ENCODE measurements at regions not wholly inside any gene's neighbourhood (a gene's known extent, or its start where the extent isn't known, plus 50 kb on each side); places are given as distances from the start of the nearest gene placed in this dataset.
"Not testable (repeated sequence)": the region's sequence is repeated elsewhere in the genome, so short reads cannot be mapped to it uniquely, and the experiment has no call there.

- no peak for DNase-seq (ENCODE audit: low read depth)
Measured at GRCh38 chr10:81251457-81252115, 623.4 kb upstream of the NRG3 start.

- DNase-seq (ENCODE audit: low read depth) = not testable (repeated sequence)
Measured at GRCh38 chr10:81264991-81265390, 610.0 kb upstream of the NRG3 start.

DNA sequence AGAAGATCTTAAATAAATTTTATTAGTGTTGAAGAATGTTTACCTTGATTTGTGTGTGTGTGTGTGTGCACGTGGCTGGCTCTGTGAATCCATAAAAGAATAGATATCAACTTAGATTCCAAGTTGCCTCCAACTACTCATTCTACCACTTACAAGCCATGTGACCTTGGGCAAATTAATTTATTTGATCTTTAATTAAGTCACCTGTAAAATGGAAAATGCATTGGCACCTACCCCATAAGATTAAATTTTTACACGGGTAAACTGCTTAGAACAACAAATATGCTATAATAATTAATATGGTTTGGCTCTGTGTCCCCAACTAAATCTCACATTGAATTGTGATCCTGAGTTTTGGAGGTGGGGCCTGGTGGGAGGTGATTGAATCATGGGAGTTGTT lies 604.9 kb upstream of the NRG3 start:
- DNase-seq (ENCODE audit: low read depth) = no peak

DNA sequence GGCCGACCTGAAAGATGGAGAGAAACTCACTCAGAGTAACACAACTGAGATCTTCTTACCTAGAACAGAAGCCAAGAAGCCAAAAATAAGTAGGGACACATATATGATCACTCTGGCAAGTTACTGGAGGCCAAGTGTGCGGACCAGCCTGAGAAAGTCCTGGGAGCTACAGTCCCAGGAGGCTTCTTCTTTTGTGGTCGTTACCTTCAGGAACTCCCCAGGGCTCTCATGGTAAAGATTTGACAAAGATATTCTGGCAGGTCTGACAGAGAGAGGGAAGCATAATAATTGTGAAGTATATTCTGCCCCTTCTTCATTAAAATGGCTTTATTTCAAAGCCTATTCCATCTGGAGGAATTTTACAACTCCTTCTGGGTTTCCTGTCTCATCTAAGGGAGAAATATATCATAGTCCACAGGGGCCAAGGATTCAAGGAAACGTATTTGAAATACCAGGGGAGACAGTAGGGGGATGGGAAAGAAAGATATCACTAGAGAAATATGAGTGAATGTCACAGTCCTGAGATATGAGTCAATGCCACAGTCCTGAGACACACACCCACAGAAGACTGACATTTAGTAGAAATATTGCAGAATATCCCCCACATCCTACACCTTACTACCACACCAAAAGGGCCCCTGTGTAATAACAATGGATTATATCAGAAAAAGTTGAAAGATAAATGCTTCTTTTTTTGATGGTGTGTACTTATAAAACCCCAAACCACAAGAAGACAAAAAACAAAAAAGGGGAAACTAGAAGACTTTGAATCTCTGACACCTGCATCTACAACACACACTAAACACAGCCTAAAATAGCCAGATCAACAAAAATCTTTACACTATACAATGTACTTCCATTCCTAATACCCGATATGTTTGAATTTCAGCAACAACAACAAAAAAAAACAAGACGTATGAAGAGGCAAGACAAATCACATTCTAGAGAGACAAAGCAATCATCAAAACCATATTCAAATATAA lies 594.2 kb upstream of the NRG3 start:
- DNase-seq (ENCODE audit: low read depth) = no peak

GRCh38 chr10:81288544-81288943 lies 586.5 kb upstream of the NRG3 start:
- DNase-seq (ENCODE audit: low read depth) = no peak

GRCh38 chr10:81297292-81297691 lies 577.7 kb upstream of the NRG3 start:
- no peak for DNase-seq (ENCODE audit: low read depth)

GRCh38 chr10:81303656-81304055 lies 571.3 kb upstream of the NRG3 start:
- DNase-seq (ENCODE audit: low read depth) = no peak

DNA sequence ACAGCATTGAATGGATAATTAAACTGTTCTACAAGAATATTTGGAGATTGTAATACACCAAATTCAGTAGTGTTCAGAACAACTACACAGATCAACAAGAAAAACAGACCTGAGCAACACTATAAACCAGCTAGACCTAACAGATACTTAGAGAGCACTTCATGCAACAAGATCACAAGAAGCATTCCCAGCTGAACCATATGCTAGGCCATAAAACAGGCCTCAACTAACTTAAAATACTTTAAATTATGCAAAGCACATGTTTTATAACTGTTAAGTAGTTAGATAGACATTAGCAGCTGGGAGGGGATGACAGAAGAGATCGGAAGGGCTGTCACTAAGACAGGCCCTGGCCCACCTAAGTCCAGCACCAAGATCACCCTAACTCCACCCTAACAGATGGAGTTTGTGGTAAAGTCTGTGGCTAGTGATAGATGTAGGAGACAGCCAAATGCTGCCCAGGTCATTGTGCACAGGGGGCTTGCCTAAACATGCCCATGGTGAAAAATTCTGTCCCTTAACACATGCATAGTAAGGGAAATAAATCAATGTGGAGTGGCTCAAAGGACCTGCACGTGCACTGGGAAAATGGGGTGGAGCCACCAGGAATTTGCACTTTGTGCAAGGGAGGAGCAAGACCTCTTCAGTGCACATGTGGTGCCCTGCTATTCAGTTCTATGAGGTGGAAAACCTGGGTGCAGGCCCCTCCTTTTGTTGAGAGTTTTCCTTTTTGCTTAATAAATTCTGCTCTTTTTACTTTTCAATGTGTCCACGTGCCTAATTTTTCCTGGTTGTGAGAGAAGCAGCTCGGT lies 567.8 kb upstream of the NRG3 start:
- no peak for DNase-seq (ENCODE audit: low read depth)

- DNase-seq (ENCODE audit: low read depth) = no peak
Measured at GRCh38 chr10:81309041-81309552, 565.9 kb upstream of the NRG3 start.

DNA sequence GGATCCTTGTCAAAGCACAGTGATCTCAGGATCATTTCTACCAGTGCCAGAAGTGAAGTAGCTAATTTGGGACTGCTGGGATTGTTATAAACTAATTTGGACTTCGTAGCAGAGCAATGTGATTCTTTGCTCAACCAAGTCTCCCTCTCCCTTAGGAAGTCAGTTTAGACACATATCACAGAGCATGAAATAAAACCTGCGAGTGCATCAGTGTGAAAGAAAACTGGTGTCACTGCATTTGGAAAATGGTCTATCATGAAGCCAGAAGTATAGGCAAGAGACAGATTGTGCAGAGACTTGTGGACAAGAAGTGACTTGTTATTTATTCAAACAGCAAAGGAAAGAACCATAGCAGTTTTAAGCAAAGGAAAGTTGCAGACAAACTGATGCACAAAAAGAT lies 560.5 kb upstream of the NRG3 start:
- DNase-seq (ENCODE audit: low read depth) = no peak

DNA sequence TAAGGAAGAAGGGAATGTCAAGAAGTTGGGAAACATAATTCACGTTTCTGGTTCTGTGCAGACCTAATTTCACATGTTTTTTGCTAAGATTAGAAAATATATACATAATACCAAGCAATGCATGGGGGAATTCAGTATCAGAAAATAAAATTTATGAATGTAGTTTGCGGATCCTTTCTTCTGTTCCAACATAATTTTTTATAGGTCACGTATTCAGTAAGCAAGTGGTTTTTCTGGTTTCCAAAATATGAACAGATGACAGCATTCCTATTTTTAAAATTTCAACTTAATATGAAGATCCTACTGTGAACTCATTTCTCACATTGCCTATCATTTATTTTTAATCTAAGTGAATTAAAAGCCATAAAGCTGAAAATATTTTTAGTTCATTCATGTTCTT lies 560.0 kb upstream of the NRG3 start:
- DNase-seq (ENCODE audit: low read depth) = no peak

DNA sequence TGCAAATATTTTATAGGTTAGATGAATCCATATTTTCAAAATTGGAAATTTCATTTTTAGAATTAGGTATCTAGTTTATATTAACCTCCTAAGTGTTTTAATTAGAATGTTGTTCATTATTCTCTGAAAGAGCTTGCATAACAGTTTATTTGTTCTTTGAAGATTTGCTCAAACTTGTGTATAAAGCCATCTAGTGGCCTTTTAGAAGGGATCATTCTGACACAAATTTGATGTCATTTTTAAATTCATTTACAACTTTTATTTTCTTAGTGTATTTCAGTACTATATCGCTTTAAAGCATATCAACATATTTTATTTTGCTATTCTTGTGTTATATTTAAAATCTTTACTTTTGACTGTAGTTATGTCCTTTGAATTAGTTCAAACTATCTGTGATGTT lies 527.0 kb upstream of the NRG3 start:
- no peak for DNase-seq (ENCODE audit: low read depth)

- no peak for DNase-seq (ENCODE audit: low read depth)
Measured at GRCh38 chr10:81367132-81367531, 507.9 kb upstream of the NRG3 start.

- DNase-seq (ENCODE audit: low read depth) = no peak
Measured at GRCh38 chr10:81386817-81387216, 488.2 kb upstream of the NRG3 start.

DNA sequence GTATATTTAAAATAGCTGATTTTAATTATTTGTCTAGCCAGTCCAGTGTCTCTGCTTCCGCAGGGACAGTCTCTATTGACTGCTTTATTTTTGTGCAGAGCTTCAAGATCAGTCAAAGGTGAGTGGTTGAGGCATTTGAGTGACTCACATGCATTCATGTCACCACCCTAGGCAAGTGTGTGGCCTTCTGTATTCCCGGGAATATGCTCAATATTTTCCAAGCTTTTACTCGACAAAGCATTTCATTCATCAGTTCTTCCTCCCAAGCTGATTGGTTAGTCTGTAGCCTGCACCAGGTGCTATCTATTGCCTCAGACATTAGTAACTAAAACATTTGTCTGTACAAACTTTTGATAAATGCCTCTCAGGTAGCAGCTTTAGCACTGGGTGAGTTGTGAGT lies 471.5 kb upstream of the NRG3 start:
- no peak for DNase-seq (ENCODE audit: low read depth)

DNA sequence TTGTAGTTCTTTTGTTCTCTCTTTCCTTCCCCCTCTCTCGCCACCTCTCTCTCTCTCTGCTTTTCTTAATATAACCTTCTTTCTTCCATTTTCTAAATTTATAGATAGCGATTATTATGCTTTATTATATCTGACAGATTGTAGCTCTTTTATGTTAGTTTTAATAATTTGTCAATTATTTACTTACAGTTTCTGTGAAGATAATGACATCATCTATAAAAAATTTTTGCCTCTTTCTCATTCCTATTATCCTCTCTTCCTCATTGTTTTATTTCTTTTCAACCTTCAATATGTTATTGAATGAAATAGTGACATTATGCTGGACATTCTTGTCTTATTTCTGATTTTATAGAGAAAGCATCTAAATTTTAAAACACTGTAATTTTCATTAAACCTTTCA lies 469.6 kb upstream of the NRG3 start:
- DNase-seq (ENCODE audit: low read depth) = no peak

- no peak for DNase-seq (ENCODE audit: low read depth)
Measured at GRCh38 chr10:81414038-81414437, 461.0 kb upstream of the NRG3 start.

GRCh38 chr10:81426722-81427121 lies 448.3 kb upstream of the NRG3 start:
- DNase-seq (ENCODE audit: low read depth) = no peak

GRCh38 chr10:81428456-81429134 lies 446.4 kb upstream of the NRG3 start:
- DNase-seq (ENCODE audit: low read depth) = no peak

DNA sequence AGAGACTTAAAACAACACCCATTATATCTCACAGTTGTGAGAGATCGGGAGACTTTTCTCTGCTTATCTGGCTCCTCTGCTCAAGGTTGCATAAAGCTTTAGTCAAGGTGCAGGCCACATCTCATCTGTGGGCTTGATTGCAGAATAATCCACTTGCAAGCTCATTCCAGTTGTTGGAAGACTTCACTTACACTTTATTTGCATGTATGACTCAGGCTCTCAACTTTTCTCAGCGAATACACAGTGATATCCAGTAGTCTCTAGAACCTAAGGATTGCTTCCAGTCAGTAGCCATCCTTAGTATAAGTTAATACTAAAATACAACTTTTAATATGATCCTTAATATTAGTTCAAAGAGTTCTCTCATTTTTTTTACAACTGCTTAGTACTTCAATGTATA lies 435.5 kb upstream of the NRG3 start:
- DNase-seq (ENCODE audit: low read depth) = no peak

- not testable (repeated sequence) for DNase-seq (ENCODE audit: low read depth)
Measured at GRCh38 chr10:81441624-81442023, 433.4 kb upstream of the NRG3 start.

Measured in activated T-cell treated with anti-CD3 and anti-CD28 coated beads for 1 hour (primary cell).